ENCODE measurements at regions not wholly inside any gene's neighbourhood (a gene's known extent, or its start where the extent isn't known, plus 50 kb on each side); places are given as distances from the start of the nearest gene placed in this dataset.

DNA sequence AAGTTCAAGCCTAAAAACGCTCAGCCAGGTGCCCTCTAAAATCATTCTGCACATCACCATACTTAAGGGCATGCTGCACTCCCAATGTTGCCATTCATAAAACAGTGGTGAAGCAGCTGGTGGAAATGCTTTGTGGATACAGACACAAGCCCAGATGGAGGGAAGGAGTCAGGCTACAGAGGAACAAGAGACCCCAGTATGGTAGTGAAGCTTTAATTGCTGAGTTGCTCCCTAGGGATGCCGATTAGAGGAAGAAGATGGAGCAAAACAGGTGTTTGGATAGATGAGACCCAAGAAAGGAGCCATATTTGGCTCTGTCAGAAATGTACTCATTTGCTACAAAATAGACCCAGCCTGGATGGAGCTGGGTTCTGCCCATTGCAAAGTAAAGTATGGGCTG, 230.5 kb downstream of the NSG2 start:
- intact Hi-C loops (cut with micrococcal nuclease; ENCODE audit: unreplicated experiment) (no loop called here), in situ Hi-C loops (cut with HindIII; ENCODE audit: low pct_unique_long_range_greater_than_20kb, low sequenced_read_pairs) (no loop called here)
- ATAC-seq (no peak), DNase-seq (ENCODE audit: low read depth, low spot score) (no peak)
- Histone ChIP-seq H3K4me1 (ENCODE audit: control insufficient read depth, insufficient read depth, low read length) (no peaks in the 10 kb centered on the region), H3K4me3 (ENCODE audit: low read depth in 2 of 2, low read length in 2 of 2) (no peak overlapping the region), H3K9me3 (ENCODE audit: control insufficient read depth, insufficient read depth, low read depth, low read length) (no peaks in the 10 kb centered on the region), H3K27ac (ENCODE audit: low read length) (no peak overlapping the region), H3K36me3 (ENCODE audit: control insufficient read depth, insufficient read depth, low read length) (no peaks in the 10 kb centered on the region), H3K27me3 (ENCODE audit: control insufficient read depth, insufficient read depth, low read length) (peaks cover 9% of the 10 kb centered on the region)
- POLR2A ChIA-PET = no interaction called here
- TF ChIP-seq, protein P1, sequence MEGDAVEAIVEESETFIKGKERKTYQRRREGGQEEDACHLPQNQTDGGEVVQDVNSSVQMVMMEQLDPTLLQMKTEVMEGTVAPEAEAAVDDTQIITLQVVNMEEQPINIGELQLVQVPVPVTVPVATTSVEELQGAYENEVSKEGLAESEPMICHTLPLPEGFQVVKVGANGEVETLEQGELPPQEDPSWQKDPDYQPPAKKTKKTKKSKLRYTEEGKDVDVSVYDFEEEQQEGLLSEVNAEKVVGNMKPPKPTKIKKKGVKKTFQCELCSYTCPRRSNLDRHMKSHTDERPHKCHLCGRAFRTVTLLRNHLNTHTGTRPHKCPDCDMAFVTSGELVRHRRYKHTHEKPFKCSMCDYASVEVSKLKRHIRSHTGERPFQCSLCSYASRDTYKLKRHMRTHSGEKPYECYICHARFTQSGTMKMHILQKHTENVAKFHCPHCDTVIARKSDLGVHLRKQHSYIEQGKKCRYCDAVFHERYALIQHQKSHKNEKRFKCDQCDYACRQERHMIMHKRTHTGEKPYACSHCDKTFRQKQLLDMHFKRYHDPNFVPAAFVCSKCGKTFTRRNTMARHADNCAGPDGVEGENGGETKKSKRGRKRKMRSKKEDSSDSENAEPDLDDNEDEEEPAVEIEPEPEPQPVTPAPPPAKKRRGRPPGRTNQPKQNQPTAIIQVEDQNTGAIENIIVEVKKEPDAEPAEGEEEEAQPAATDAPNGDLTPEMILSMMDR (IDR thresholded peaks at IDR 0.05) = no peak
- TF ChIP-seq POLR2AphosphoS5 (IDR thresholded peaks at IDR 0.05; ENCODE audit: low read depth, low read length) = no peak
- TF ChIP-seq, protein P2, sequence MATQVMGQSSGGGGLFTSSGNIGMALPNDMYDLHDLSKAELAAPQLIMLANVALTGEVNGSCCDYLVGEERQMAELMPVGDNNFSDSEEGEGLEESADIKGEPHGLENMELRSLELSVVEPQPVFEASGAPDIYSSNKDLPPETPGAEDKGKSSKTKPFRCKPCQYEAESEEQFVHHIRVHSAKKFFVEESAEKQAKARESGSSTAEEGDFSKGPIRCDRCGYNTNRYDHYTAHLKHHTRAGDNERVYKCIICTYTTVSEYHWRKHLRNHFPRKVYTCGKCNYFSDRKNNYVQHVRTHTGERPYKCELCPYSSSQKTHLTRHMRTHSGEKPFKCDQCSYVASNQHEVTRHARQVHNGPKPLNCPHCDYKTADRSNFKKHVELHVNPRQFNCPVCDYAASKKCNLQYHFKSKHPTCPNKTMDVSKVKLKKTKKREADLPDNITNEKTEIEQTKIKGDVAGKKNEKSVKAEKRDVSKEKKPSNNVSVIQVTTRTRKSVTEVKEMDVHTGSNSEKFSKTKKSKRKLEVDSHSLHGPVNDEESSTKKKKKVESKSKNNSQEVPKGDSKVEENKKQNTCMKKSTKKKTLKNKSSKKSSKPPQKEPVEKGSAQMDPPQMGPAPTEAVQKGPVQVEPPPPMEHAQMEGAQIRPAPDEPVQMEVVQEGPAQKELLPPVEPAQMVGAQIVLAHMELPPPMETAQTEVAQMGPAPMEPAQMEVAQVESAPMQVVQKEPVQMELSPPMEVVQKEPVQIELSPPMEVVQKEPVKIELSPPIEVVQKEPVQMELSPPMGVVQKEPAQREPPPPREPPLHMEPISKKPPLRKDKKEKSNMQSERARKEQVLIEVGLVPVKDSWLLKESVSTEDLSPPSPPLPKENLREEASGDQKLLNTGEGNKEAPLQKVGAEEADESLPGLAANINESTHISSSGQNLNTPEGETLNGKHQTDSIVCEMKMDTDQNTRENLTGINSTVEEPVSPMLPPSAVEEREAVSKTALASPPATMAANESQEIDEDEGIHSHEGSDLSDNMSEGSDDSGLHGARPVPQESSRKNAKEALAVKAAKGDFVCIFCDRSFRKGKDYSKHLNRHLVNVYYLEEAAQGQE (IDR thresholded peaks at IDR 0.05; ENCODE audit: insufficient read depth in 1 of 2, low read depth in 2 of 2, low read length in 1 of 2) = no peak
- no peak for TF ChIP-seq TCF7L2 (IDR thresholded peaks at IDR 0.05; ENCODE audit: low read depth, low read length)
- TF ChIP-seq SIN3A (IDR thresholded peaks at IDR 0.05; ENCODE audit: borderline replicate concordance, insufficient read depth, low read depth, low read length) = no peak
- CTCF ChIA-PET = no interaction called here
- BruUV-seq (replicated peaks) = no TSS peak

DNA sequence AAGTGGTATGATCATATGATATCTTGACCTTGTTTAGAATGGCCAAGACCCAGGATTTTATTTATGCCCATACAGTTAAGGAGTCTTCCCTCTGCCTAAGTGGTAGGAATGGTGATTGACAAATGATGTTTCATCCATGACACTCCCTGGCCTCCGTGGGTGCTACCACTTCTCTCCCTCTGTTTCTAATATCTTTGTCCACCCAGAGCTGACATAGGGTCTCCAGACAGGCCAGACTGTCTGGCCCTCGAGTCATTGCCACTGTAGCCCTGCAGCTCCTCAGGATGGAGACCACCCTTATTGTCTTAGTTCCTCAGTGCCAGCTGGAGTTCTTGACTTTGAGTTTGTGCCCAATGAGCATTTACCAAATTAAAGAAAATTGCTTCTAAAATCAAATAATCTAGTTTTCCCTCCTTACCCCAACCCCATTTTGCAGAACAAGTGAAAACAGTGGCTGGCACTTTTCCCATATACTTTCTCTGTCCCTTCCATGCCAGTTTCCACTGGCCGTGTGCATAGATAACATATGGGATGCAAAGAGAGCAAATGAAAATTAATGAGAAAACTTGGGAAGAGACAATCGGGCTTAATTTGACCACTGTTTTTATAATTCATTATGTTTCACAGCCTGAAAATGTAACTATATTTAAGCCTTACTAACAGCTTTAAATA, 235.7 kb downstream of the NSG2 start:
- ATAC-seq = no peak

DNA sequence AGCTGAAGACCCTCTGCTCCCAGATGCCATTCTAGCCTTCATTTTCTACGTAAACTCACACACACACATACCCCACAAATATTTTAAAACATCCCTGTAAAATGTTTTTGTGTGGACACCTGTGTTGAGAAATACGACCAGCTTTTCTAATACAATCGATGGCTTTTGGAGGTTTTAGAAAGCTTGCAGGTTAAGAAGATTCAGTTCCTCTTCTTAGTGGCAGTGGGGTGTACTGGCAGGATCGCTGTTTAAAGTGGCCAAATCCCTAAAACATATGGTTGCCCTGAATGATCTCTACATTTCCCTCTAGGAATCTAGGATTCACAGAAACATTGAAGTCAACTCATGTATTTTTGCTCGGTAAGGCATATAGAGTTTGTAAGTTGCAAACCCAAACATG, 236.3 kb downstream of the NSG2 start:
- TF ChIP-seq, protein P1 (IDR thresholded peaks at IDR 0.05) = no peak
- TF ChIP-seq TCF7L2 (IDR thresholded peaks at IDR 0.05; ENCODE audit: low read depth, low read length) (no peak), POLR2AphosphoS5 (IDR thresholded peaks at IDR 0.05; ENCODE audit: low read depth, low read length) (no peak), SIN3A (IDR thresholded peaks at IDR 0.05; ENCODE audit: borderline replicate concordance, insufficient read depth, low read depth, low read length) (no peak)
- TF ChIP-seq, protein P2 (IDR thresholded peaks at IDR 0.05; ENCODE audit: insufficient read depth in 1 of 2, low read depth in 2 of 2, low read length in 1 of 2) = no peak
- BruUV-seq (replicated peaks) = no TSS peak
- ATAC-seq = no peak
- no peaks in the 10 kb centered on the region for H3K4me1 ChIP-seq (ENCODE audit: control insufficient read depth, insufficient read depth, low read length)
- H3K27me3 ChIP-seq (ENCODE audit: control insufficient read depth, insufficient read depth, low read length) = peaks cover 21% of the 10 kb centered on the region
- H3K9me3 ChIP-seq (ENCODE audit: control insufficient read depth, insufficient read depth, low read depth, low read length) = no peaks in the 10 kb centered on the region
- no peak overlapping the region for H3K27ac ChIP-seq (ENCODE audit: low read length)
- POLR2A ChIA-PET = no interaction called here
- CTCF ChIA-PET = no interaction called here
- DNase-seq (ENCODE audit: low read depth, low spot score) = no peak
- no peaks in the 10 kb centered on the region for H3K36me3 ChIP-seq (ENCODE audit: control insufficient read depth, insufficient read depth, low read length)
- intact Hi-C loops (cut with micrococcal nuclease; ENCODE audit: unreplicated experiment) = no loop called here
- in situ Hi-C loops (cut with HindIII; ENCODE audit: low pct_unique_long_range_greater_than_20kb, low sequenced_read_pairs) = no loop called here
- H3K4me3 ChIP-seq (ENCODE audit: low read depth in 2 of 2, low read length in 2 of 2) = no peak overlapping the region

More for the DNA sequence above, 235.7 kb downstream of the NSG2 start:
- Histone ChIP-seq H3K9me3 (ENCODE audit: control insufficient read depth, insufficient read depth, low read depth, low read length) (no peaks in the 10 kb centered on the region), H3K36me3 (ENCODE audit: control insufficient read depth, insufficient read depth, low read length) (no peaks in the 10 kb centered on the region), H3K4me1 (ENCODE audit: control insufficient read depth, insufficient read depth, low read length) (no peaks in the 10 kb centered on the region), H3K27ac (ENCODE audit: low read length) (no peak overlapping the region), H3K4me3 (ENCODE audit: low read depth in 2 of 2, low read length in 2 of 2) (no peak overlapping the region), H3K27me3 (ENCODE audit: control insufficient read depth, insufficient read depth, low read length) (peaks cover 19% of the 10 kb centered on the region)
- POLR2A ChIA-PET = no interaction called here
- DNase-seq (ENCODE audit: low read depth, low spot score) = no peak
- intact Hi-C loops (cut with micrococcal nuclease; ENCODE audit: unreplicated experiment) = no loop called here
- TF ChIP-seq POLR2AphosphoS5 (IDR thresholded peaks at IDR 0.05; ENCODE audit: low read depth, low read length) (no peak), TCF7L2 (IDR thresholded peaks at IDR 0.05; ENCODE audit: low read depth, low read length) (no peak), SIN3A (IDR thresholded peaks at IDR 0.05; ENCODE audit: borderline replicate concordance, insufficient read depth, low read depth, low read length) (no peak)
- CTCF ChIA-PET = no interaction called here
- in situ Hi-C loops (cut with HindIII; ENCODE audit: low pct_unique_long_range_greater_than_20kb, low sequenced_read_pairs) = no loop called here
- no TSS peak for BruUV-seq (replicated peaks)

Data from Panc1 (cell line).